NCI-H128 (cell line): ENCODE measurements at regions not wholly inside any gene's neighbourhood (a gene's known extent, or its start where the extent isn't known, plus 50 kb on each side); places are given as distances from the start of the nearest gene placed in this dataset.

ENCODE experiments used
- DNase-seq: peaks from one replicate; lab custom pipeline; 2025; ENCODE audit not compliant: unreplicated experiment; lab: John Stamatoyannopoulos, UW

- no peak for DNase-seq
These were observed 226.0 kb upstream of the TPM1 start for GRCh38 chr15:62816342-62817069.

GRCh38 chr15:62818691-62819090 lies 223.9 kb upstream of the TPM1 start:
- DNase-seq, result no peak

GRCh38 chr15:62821384-62822131 lies 221.0 kb upstream of the TPM1 start:
- no peak for DNase-seq

- no peak for DNase-seq
These were observed 220.3 kb upstream of the TPM1 start for GRCh38 chr15:62822228-62822627.

GRCh38 chr15:62823561-62823960 lies 219.0 kb upstream of the TPM1 start:
- DNase-seq, result no peak

GRCh38 chr15:62824111-62825015 lies 218.2 kb upstream of the TPM1 start:
- no peak for DNase-seq

- DNase-seq, result no peak
These were observed 217.4 kb upstream of the TPM1 start for GRCh38 chr15:62825191-62825590.

GRCh38 chr15:62826561-62826960 lies 216.0 kb upstream of the TPM1 start:
- no peak for DNase-seq

- DNase-seq, result no peak
These were observed 214.2 kb upstream of the TPM1 start for GRCh38 chr15:62828364-62828763.

- no peak for DNase-seq
These were observed 210.3 kb upstream of the TPM1 start for GRCh38 chr15:62832231-62832630.

GRCh38 chr15:62833646-62834045 lies 208.9 kb upstream of the TPM1 start:
- no peak for DNase-seq

- DNase-seq, result no peak
These were observed 207.7 kb upstream of the TPM1 start for GRCh38 chr15:62834686-62835329.

- no peak for DNase-seq
These were observed 207.2 kb upstream of the TPM1 start for GRCh38 chr15:62835351-62835750.

GRCh38 chr15:62835762-62836161 lies 206.8 kb upstream of the TPM1 start:
- no peak for DNase-seq

GRCh38 chr15:62840526-62841268 lies 201.8 kb upstream of the TPM1 start:
- no peak for DNase-seq

GRCh38 chr15:62841269-62841628 lies 201.3 kb upstream of the TPM1 start:
- no peak for DNase-seq

- no peak for DNase-seq
These were observed 200.5 kb upstream of the TPM1 start for GRCh38 chr15:62841891-62842559.

- DNase-seq, result no peak
These were observed 199.2 kb upstream of the TPM1 start for GRCh38 chr15:62843311-62843710.

- DNase-seq, result no peak
These were observed 197.8 kb upstream of the TPM1 start for GRCh38 chr15:62844564-62845240.
